GM18498 (cell line): ENCODE measurements at regions not wholly inside any gene's neighbourhood (a gene's known extent, or its start where the extent isn't known, plus 50 kb on each side); places are given as distances from the start of the nearest gene placed in this dataset.
"Not testable (repeated sequence)": the region's sequence is repeated elsewhere in the genome, so short reads cannot be mapped to it uniquely, and the experiment has no call there.

Experiments
- ATAC-seq: cut with Tn5 transposase; IDR thresholded peaks from one replicate; pipeline ENCODE4 v1.9.1; 2021; ENCODE audit warnings: mild to moderate bottlenecking, moderate library complexity; ENCODE audit not compliant: unreplicated experiment

DNA sequence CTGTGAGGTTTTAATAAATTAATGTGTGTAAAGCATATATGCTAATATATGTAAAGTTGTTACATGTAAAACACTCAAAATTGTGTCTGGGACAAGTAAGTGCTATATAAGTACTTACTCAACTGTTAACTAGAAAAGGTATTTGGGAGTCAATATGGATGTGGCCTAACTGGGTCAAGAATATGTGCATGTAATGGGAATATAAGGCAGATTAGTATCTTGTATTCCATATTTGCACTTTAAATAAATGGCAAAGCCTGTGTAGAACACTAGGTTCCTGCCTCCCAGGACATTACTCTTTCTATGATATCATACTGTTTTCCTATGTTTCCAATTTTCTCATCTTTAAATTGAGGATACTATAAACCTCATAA lies 270.6 kb downstream of the FBXO8 start:
- no peak for ATAC-seq

DNA sequence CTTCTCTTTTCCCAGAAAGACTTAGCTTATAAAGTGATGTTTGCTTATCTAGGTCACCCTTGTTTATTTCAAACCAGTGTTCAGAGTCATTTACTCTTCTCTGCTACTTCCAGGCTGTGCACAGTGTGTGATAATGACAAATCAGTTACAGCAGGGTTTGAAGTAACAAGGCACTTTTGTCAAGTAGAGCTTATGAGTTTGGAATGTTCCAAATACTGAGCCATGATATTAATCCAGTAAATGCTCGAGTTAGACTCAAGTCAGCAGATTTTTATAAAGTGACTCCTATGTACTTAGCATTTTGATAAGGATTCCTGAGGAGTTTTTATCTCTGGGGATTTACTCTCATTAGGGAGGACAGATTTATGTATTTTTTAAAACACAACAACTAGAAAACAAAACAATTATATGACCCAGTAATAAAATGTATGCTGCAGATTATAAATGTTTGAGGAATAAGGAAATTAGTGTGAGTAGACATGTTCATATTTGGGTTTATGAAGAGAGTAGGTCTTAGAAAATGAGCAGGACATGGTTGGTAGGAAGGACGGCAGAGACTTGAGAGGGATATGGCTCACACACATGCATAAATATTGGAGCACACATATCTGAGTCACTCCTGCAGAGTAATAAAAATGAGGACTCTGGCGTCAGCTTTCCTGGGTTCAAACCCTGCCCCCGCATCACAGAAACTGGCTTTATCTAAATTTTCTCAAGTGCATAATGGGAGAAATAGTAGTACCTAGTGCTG lies 271.2 kb downstream of the FBXO8 start:
- no peak for ATAC-seq

DNA sequence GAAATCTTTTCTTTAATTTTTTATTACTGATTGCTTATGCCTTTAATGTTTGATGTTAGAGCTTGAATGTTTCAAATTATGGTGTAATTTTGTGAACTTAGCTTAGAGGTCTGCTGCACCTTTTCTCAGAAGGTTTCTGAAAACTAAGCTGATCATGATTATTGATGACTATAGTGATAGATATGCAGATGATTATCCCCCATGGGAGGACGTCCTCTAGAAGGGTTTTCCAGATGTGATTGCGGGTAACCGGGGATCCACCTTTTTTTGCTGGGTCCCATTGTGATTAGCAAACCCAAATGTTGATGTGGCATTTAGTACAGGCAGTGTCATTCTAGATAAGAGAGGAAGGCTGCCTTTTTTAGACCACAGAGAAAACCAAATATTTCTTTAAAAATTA lies 272.9 kb downstream of the FBXO8 start:
- no peak for ATAC-seq

DNA sequence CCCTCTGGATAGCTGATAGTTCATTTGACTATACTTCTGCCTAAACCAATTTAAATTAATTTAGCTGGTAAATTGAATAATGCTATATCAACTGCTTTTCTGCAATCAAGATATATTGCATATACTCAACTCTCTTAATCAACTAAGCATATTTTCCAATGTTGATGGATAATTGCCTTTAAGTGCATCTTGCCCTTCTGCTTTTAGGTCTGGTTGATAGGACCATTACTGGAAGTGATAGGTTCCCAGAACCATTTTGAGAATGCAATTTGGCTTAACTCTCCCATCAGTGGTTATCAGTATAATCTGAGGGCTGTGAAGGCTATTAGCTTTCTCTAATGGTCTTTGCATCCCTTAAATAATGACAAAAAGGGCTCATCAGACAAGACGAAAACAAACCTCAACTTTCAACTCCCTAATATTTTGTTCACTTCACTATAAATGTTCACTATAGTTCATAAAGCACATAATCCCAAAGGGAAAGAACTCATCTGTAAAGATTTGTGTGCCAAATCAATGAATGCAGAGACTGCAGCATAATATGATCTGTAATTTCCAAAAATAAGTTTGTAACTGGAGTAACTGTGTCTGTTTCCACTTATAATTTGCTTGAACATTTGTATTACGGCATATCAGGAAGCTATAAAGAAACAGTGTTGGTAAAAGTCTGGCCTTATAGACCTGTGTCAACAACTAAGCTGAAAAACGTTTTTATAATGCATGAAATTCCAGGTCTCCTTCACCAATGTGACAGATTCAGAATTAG lies 273.6 kb downstream of the FBXO8 start:
- ATAC-seq, result no peak

DNA sequence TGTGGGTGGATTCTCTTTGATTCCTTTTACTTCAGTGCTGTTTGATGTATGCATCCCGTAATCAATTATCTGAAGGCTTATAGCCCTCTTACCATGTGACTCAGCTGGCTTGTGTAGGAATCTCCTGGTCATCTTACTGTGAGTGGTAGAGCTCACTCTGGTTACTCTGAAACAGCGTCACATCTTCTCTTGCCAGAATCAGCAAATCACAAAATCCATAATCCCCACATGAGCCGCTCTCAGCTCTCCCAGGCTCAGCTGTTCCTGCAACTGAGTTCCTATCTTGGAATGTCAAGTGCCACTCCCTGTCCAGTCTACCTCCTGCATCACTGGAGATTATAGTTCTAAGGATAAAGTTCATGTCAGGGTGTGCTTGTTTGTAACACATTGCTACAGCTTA lies 278.0 kb downstream of the FBXO8 start:
- ATAC-seq, result no peak

DNA sequence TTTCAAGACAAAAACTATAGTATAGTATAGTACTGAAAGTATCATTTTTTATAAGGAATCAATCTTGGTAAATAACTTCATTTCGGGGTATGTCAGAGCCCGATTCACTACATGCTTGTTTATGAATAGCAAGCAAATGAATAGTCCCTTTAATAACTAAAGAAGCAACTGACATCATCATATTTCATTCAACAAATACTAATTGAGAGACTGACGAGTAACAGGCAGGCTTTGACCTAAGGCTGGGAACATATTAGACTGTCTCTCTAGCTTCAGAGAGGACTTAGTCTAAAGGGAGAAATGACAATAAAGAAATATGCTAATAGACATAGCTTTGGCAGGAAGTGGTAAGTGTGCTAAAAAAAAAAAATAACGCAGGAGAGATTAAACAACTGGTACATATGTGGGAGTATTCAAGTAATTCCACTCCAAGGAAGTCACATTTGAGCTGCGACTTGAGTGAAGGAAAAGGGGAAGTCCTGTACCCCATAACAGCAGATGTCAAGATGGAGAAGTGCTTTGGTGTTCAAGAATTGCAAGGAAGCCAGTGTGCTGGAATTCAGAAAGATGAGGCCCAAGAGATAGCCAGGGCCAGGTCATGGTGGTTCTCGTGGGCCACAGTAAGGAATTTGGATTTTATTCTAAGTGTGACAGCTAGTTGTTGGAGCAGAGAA lies 284.9 kb downstream of the FBXO8 start:
- no peak for ATAC-seq

DNA sequence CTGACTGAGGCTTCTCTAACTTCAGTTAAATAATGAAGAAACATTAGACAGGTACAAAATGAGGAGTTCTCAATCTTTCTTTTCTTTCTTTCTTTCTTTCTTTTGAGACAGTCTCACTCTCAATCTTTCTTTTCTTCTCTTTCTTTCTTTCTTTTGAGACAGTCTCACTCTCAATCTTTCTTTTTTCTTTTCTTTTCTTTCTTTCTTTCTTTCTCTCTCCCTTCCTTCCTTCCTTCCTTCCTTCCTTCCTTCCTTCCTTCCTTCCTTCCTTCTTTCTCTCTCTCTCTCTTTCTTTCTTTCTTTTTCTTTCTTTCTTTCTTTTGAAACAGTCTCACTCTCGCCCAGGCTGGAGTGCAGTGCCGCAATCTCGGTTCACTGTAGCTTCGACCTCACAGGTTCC lies 287.7 kb downstream of the FBXO8 start:
- ATAC-seq, result not testable (repeated sequence)

DNA sequence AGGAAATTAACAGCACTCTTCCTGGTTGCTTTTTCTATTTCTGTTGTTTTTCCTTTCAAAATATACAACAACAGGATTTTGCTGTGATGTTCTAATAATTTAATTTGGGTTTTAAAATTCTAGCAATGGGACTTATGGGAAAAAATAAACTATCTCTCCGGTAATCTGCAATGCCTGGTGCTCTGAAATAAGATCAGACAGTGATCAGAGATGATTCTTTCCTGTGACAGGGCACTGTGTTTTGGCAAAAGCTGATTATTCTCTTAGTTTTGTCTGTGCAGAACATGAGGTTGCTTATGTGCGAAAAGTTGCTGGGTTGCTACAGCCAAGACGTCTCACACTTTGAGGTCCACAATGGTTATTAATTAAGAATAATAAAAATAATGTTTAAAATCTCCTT lies 291.7 kb downstream of the FBXO8 start:
- no peak for ATAC-seq

DNA sequence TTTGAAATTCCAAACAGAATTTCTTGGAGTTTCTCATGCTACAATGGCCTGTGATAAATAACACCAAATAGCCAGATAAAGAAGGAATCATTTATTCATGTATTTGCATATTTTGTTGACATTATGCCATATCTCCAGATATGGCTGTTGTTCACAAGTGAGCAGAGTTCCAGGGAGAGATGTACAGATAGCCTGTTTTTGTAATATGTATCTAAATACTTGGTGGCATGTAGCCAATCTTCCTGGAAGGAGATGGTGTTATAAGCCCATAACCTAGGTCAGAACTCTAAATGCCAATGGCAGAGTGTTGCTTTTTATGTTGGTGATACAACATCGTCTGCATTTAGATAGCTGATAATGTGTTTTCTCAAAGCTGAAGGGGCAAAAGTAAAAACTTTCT lies 292.2 kb downstream of the FBXO8 start:
- no peak for ATAC-seq

DNA sequence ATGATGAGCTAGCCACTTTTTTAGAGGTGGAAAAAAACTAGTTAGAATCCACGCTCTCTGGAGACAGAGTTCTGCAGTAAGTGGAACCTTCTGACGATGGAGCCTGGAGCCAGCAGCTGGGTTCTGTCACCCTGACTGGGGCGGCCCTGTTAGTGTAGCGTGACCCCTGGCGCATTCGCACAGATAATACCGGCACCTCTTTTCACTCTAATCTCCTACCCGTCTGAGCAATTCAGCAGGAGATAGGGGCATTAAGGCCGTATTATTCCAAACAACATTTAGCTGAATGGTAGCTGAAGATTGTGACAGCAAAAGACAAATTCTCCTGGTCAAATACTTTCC lies 292.6 kb downstream of the FBXO8 start:
- ATAC-seq, result no peak

DNA sequence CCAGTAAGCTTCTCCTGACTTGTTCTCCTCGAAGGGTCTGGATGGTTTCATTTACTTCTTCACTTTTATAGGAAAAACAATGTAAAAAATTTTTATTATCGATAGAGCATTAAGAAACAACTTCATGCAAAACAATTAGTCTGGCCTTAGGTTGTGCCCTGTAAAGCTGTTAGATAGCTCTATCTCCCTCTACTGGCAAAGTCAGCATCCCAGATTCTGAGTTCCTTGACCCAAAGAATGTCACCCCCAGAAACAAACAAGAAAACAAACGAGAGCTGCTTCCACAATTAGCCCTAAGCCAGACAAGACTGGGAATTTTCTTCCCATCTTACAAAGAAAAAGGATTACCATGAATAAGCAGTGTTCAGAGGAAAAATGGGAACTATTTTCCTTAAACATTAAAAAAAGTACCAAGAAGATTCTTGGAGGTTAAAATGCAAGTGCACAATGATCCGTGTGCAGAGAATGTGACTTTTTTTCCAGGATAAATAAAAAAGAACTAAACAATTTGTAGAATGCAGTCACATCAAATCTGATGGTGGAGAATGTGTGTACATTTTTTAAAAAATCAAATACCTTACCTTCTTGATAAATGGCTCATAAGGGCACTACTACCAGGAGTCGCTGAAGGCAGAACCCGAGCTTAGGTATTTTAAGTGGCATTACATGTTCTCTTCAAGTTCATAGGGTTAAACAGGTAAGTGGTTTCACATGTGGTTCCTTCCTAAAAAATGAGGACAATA lies 293.2 kb downstream of the FBXO8 start:
- no peak for ATAC-seq

DNA sequence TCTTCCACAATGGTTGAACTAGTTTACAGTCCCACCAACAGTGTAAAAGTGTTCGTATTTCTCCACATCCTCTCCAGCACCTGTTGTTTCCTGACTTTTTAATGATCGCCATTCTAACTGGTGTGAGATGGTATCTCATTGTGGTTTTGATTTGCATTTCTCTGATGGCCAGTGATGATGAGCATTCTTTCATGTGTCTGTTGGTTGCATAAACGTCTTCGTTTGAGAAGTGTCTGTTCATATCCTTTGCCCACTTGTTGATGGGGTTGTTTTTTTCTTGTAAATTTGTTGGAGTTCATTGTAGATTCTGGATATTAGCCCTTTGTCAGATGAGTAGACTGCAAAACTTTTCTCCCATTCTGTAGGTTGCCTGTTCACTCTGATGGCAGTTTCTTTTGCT lies 319.9 kb downstream of the FBXO8 start:
- not testable (repeated sequence) for ATAC-seq

DNA sequence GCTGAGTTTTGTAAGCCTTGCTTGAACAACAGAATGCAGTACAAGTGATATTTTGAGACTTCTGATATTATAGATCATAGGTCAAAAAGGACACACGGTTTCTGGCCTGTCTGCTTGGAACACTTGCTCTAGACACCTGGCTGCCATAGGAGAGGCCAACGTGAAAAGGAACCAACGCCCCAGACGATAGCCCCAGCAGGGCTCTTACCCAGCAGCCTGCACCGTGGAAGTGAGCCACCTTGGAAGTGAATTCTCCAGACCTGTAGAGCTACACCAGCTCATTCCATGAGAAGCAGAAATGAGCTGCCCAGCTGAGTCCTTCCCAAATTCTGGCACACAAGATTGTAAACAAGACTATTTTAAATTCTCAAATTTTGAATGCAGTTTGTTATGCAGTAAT lies 323.1 kb downstream of the FBXO8 start:
- no peak for ATAC-seq

DNA sequence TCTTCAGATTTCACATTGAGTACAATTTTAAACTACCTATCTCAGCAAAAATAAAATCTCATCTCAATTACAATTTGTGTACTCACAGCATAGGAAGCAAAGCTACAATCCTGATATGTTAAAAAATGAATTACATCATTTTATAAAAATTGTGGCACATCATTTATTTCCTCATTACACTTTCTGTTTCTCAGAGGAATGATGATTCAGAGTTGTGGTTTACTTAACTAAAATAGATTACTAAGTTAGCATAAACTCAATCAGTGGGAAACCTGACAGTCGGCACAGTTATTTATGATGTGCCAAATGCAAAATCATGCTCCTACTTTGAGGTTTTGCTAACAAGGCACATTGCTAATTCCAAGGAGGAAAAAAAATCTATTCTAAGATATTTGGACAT lies 325.0 kb downstream of the FBXO8 start:
- no peak for ATAC-seq

DNA sequence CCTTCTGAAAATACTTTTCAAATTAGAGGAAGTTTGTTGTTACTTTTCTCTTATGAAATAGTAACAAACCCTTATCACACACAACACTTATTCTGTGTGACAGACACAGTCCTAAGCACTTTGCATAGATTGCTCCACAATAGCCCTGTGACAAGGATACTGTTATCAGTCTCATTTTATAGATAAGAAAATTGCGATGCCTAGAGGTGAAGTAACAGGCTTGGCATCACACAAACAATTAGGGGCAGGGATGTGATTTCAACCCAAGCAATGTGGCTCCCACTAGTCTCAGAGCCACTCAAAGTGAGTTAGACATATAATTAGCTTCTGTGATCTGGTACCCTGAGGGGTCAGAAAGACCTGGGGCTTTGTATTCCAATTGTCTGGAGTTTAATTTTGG lies 339.9 kb downstream of the FBXO8 start:
- no peak for ATAC-seq

DNA sequence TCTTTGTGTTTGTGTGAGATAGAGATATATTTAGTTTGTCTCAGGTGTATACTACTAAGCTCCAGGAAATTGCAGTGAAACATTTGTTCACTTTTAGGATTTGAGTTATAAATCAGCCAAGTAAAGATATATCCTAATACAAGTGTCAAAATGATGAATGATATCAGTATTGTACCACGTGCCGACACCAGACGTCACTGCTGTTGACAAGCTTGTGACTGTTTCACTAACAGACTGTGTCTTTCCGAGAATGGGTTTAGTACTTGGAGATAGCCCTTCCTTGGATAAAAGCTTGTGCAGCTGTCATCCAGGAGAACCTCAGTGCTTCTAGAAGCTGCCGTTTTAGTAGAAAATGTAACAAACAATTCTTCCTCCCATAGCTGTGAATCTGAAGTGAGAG lies 343.3 kb downstream of the FBXO8 start:
- no peak for ATAC-seq

DNA sequence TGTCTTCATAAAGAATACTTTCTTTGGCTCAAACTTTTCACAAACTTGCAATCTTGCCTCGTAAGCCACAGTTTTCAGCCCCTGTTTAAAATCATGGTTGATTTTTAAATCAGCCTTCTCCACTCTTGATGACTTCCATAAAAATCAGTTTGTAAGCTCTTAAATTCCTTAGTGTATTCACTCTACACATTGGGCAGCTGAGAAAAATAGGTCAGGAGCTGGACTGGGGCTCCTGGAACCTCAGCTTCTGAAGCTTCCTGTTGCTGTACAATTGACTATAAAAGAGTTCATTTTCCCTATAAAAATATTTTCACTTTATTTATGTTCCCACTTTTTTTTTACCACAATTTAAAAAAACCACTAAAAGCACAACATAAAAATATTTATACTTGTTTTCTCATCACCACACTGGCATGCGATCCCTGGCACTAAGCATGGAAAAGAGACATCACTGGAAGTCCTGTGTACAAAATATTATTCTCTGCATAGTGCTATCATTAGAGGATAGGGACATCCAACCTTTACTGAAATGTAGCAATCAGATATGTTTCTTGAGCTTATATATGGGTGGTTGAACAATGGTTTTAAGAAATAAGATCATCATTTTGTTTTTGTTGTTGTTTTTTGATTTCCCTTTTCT lies 345.7 kb downstream of the FBXO8 start:
- ATAC-seq, result no peak

DNA sequence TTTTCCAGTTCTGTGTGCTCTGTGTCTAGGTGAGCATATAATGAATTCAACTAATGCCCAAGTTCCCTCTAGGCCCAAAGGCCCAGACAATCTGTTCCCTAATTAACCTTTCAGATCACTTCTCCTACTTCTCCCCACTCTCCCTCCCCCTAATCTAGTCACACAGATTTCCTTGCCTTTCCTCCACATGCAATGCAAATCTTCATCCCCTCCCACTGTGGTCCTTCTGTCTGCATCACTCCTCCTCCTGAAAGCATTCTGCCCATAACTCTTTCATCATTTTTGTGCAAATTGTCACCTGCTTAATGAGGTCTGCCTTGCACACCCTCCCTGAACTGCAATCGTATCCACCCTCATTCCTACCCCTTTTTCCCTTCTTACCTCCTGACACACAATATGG lies 346.6 kb downstream of the FBXO8 start:
- ATAC-seq, result no peak

DNA sequence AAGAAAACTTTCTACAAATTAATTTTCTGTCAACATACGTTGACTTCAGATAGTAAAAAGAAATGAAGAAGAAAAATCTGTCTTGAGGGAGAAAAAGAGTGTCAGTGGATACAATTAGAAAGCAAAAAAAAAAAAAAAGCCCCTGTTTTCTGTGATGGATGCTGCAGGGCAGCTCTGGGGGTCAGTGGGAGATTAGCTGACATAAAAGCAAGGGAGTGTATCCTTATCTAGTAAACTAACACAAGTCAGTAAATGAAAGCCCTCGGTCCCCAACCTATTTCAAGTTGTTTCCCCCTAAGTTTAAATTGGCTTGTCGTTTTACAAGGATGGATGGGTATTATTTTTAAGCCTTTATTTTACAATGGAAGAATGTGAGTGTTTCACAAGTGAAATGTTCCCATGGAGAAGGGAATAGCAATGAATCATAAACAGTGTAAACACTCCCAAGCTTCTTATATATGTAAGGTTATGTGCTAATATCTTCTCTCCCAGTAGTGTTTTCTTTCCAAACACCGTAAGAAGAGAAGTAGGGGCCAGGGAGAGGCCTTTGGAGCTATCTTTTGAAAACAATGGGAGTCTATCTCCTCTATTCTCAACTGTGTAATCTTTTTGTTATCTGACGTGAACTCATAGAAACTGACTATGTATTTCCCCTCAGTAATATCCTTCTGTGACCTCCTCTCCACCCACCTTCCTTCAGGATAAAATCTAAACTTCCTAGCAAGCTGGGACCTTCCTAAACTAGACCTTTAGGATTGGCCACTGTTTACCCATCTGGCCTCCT lies 347.7 kb downstream of the FBXO8 start:
- no peak for ATAC-seq

DNA sequence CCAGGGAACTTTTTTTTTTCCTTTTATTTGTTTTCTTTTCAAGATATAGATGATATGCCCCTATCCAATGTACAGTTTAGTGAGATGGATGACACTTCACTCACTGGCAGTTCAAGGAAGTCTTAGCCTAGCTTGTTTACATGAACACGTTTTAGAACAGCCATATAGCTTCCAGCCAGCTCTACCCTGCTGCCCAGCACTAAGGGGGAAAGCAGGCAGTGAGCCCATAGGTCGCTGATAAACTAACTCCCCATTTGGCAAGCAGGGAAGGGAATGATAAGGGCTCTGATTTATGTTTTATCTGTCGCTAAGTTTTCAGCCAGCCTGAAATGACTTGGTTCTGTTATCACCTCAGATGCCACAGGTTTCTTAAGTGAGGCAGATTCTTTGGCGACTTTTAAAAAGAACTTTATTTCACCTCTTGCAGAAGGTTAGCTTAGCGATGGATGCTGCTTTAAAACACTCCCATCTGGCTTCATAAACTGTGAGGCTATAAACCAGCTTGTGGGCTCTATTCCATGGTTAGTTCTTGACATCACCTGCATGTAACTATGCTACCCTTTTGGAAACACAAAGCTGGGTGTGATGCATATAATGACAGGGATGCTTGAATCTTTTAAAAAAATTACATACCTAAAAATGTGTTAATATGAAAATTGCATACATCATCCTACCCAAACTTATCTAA lies 348.4 kb downstream of the FBXO8 start:
- ATAC-seq, result no peak
